Esophagus mucosa (tissue), 1 donor: ENCODE measurements at regions not wholly inside any gene's neighbourhood (a gene's known extent, or its start where the extent isn't known, plus 50 kb on each side); places are given as distances from the start of the nearest gene placed in this dataset.
A peak's percentile ranks its signal among the peaks of the same experiment; 100 is the strongest.
"Not testable (repeated sequence)": the region's sequence is repeated elsewhere in the genome, so short reads cannot be mapped to it uniquely, and the experiment has no call there.

Experiments used
- ATAC-seq: fragments of 200-7000 bp; cut with Tn5 transposase; one replicate; pipeline ENCODE4 v1.9.1; 2020
- donor health status: DM: yes; HTN: yes; CAD: no.

DNA sequence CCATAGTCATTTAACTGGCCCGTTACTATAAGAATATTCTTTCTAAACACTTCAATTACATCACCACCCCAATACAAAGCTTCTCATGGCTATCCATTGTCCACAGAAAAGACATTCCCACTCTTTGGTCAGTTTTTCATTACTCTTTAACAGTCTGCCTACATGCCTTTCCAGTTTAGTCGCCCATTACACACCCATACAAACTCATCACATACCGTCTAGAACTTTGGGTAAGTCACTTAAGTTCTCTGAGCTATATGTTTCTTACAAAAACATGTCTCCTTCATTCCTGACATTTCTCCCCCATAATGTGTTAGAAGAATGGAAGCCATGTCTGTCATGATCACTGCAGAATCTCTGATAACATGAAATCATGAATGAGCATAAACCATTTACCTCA lies 108.2 kb upstream of the STK17B start:
- no peak for ATAC-seq

DNA sequence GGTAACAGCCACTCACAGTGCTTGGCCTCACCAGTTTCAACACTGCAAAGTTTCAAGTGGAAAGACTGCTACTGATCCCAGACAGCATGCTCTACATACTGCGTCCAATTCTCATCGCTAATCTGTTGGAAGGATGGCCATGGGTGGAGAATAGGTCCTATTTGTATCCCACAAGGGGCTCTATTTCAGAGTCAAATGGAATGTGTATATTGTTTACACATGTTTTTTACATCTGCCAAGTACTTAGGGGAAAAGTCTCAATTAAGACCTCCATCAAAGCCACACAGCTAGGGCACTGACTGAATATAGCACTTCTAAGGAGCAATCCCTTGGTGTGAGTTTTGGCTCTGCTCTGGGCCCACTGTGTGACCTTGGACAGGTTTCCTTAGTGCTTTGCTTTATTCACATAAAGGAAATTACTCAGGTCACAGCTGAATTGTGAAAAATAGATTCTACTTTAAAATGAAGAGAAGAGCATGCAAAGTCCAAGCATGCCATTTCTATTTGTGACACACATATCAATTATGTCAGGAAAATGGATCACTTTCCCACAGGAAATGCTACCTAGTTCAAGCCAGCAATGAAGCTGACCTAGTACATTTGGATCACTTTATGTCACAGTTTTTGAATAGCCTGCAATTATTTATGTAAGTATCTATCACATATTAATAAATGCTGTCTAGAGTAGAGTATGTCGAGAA lies 112.9 kb upstream of the STK17B start:
- no peak for ATAC-seq

DNA sequence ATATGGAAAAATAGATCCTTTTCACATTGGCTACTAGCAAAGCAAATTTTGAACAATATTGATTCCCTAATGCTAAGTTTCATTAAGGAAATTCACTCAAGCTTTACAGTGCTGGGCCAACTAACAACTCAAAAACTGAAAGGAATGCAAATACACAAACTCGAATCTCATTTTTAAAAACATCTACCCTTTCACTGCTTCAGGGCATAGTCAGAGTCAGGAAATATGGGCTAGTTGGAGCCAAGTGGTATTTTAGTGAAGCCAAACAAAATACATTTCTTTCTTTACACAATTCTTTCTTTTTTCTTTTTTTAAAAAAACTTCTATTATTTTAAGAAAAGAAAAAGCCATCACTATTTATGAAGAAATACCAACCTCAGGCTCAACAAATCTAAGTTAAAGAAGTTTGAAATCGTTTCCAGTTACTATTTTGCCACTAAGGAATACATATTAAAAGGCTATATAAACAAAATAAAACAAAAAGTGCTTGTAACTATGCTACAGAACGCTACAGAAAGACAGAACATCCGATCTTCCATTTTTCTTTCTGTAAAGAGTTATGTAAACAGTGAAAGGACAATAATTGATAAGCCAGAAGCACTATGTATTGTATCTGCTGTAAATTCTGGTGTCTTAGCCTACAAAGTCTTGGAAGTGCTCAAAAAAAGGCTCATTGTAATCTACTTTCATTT lies 113.6 kb upstream of the STK17B start:
- no peak for ATAC-seq

DNA sequence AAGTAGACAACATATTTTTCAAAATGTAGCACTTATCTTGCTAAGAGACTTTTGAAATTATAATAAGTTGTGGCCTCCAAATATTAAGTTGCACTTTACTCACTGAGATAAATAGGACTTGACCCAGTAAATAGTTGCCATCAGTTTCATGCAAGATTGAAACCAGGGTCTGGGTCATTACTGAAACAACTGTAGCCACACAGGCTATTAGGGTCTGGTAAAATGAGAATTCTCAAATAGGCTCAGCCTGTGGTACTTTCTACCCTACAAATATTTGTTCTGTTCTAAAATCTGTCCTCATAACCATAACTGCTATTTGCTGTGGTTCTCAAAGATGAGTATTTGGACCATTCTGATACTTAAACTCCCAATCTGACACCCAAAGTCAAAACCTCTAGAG lies 115.4 kb upstream of the STK17B start:
- ATAC-seq = no peak

DNA sequence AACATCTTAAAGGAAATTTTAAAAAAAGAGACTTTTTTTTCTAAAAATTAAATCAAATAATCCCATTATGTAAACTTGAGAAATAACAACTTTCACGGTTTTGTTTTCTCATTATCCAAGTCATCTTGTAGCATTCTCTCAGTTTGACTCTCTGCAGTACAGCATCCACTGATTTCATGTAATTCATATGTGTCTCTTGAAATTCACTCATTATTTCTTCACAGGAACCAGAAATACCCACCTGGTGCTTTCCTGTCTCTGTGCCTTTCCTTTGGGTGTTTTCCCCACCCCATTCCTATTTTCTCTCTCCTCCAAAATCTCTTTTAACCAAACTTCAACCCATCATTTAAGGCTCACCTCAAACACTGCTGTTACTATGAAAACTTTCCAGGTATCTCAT lies 116.1 kb upstream of the STK17B start:
- ATAC-seq = no peak

DNA sequence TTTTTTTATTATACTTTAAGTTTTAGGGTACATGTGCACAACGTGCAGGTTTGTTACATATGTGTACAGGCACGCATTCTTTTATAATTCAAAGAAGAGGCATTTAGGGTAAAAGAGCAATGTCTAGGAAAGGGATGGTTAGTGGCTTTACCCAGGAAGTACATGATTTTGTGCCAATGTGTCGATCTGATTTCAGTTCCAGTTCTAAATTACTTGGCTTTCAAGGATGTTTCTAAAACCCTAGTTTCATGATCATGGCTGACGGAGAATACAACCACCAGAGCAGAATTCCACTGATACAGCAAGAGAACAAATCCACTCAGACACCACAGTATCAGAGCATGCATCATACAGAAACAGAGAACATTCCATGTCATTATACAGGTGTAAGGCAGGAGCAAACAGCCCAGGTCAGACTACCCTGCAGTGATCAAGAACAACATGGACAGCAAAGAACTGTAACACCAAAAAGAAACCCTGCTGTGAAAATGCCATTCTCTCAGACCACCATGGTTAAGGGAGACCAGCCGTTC lies 116.7 kb upstream of the STK17B start:
- ATAC-seq = no peak

DNA sequence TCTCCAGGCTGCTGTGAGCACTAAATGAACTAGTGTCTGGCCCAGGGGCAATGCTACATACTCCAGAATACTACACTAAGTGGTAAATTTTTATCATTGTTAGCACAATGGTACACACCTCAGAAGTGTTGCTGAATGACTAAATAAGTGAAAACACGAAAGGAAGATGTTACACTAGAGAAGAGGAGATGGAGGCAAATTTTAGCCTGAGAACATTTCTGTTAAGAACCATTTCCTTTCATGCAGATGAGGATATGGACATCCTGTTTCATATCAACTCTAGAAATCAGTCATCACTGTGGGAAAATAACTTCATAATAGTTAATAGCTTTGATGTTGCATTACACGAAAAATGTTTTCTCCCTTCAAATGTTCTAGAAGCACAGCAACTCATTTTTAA lies 117.6 kb upstream of the STK17B start:
- ATAC-seq = no peak

DNA sequence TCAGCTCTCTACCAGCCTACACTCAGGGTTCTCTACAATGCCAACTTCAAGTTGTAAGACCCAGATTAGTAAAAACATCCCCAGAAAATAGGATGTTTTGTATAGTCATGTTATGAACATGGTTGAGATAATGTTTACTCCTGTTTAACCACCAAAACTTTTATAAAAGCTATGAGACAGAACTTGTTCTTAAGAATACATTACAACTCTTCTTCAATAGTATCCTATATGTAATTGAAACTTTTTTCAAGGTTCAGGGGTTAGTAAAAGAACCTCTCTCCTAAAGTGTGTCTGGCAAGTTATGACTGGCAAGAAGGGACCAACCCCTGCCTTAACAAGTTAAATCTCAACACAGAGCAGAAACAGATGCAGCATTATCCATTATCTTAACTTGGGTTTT lies 118.8 kb upstream of the STK17B start:
- ATAC-seq = no peak

DNA sequence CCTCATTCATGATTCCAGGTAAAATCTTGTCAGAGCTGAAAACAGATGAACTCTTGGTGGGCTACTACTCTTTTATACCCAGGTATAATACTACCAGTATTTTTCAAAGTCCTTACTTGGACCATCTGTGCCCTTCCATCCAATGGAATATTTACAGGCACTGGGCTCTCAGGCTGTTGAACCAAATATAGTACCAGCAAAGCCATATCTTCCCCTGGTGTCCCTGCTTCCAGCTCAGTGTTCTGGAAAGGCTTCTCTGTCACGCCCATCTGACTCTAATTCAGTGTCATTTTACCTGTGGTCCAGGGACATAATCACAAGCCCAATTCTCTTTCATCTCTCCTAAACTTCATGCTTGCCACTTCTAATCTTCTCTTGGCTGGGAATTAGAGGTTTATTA lies 119.2 kb upstream of the STK17B start:
- ATAC-seq = no peak

DNA sequence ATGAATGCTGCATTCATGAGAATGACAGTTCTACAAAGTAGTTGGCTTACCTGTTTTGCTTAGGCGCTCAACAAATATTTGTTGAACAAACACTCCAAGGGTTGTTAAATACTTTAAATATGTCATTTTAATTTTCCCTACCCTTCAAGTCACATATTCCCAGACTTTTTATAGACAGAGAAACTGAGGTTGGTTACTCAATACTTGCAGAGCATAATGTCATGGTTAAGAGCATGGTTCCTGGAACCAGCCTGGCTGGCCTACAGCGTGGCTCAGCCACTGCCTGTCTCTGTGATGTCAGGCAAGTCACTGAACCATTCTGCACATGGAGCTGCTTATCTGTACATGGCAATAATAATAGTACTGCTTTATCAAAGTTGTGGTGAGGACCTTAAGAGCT lies 120.0 kb upstream of the STK17B start:
- ATAC-seq = peak; percentile 63

DNA sequence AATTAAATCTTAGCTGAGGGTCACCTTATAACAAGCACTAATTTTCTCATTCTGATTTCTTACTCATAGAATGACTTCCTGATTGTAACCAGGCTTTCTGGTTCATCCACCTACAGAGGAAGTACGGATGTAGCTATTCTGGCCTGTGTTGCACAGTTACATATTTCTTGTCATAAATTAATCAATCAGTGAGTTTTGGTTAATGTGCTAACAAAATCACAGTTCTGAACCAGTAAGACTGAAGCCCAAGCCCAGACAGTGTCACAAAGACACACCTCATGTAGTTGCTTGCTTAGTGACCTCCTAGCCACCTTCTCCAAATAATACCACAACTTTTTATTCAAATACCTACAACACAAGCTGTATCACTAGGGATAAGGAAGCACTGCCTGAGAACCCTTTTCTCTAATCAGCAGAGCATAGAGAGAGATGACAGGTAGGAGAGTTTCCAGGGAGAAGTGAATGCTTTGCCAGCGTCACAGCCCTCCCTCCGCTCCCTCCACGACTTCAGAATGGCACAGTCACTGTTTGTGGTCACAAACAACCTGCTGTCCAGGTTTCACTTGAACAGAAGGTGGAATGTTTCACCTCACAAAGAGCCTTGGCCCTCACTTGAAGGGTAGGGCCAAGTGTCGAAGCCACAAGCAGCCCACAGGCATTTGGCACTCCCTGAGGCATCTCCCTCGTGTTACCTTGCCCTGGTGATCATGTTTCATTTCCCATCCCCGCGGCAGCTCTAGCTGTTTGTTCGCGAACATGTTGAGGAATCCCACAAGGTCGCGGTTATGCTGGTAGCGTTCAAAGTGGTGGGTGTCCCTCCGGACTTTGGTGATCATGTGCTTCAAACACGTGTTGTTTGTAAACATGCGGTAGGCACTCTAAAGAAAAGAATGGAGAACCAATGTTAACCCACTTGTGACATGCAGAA lies 120.8 kb upstream of the STK17B start:
- peak; percentile 89 for ATAC-seq

DNA sequence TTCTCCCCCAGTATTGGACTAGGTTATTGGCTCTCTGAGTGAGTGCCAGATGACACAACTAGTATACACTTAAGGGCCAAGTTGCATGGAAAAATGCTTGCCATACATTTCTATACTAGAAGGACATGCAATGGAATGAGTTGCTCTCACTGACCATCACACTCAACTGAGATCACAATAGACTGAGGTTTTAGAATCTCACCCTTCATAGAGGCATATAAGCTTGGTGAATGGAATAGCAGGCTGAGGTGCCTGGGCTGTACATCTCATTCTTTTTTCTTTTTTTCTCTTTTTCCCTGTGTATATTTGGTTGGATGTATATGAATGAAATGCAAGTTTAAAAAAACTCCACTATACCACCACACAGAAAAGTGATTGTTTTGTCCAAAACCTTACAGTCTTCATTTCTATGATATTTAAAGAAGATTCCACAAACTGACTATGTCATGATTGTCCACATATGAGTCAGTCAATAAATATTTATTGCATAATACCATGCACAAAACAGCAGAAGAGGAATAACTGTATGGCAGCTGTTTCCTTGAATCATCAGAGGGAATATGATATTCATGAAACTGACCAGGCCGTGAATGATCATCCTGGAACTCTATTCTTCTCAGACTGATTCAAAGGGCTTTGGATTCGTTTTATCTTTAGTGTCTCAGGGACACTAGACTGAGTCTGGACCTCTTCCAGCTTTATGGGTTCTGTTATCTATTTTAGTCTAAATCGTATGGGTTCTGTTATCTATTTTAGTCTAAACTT lies 122.6 kb upstream of the STK17B start:
- peak; percentile 30 for ATAC-seq

DNA sequence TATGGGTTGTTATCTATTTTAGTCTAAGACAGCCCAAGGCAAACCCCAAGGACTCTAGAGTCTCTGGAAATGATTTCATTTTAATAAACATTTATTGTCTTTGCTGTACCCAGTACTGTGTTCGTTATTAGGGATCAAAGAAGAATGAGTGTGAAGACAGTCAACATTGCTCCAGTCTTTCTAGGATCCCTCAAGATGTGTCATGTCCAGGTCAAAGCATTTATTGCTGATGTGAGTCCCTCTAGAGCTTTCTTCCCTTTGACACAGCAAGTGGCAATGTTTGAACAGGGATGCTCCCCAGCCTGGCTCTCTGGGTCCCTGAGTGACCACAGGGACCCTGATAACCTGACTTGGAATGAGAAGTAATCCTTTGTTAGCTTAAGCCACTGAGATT lies 123.1 kb upstream of the STK17B start:
- ATAC-seq = no peak

DNA sequence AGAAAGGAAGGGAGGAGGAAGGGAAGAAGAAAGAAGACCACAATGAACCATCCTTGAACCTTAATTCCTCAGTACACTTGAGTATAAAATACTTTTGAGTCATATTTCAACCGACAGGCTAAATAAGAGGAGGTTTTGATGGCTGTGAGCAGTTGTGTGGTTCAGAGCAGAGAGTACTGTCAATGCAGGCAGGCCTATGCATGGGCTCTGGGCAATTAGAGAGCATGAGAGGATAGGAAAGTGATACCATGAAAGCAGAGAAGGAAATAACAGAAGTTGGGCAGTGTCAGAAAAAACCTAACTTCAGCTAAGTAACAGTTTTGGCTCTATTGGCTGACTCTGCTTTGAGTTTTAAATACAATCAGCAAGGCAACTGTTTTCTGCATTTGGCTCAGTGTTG lies 123.6 kb upstream of the STK17B start:
- no peak for ATAC-seq

DNA sequence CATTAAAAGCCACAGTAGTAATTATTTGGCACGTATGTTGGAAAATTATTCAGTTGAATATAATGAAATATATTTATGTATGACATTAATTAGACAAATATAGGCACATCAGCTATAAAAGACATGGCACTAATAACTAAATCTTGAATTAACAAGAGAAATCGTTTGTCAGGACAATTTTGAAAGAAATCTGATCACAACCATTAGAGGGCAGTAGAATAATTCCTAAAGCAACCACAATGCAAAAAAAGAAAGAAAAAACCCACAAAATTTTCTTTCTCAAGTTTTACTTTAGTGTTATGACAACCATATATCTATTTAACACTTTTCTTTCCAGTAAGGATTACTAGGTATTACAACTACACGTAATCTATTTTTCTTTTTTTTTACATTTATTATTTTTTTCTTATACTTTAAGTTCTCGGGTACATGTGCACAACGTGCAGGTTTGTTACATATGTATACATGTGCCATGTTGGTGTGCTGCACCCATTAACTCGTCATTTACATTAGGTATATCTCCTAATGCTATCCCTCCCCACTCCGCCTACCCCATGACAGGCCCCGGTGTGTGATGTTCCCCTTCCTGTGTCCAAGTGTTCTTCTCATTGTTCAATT lies 126.8 kb upstream of the STK17B start:
- not testable (repeated sequence) for ATAC-seq

DNA sequence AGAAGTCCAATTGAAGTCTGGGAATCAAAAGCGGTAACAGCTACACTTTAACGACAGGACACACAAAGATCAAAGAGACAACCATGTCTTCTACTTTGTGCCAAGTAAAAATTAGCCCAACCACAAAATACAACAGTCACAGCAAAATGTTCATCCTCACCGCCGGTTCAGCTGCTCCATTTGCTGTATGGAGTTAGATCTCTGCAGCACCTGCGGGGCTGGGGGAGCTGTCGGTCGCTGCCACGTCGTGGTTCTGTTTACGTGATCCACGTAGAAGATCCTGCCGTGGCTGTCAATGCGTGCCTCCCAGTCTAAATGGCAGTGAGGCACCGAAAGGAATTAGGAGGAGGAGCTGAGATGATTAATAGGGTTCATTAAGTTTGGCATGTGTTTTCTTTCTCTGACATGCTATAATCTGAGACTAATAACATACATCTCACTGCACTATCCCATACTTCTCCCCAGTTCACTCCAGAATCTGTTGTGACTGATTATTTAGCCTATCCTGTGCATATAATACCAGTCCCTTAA lies 136.5 kb upstream of the STK17B start:
- no peak for ATAC-seq

DNA sequence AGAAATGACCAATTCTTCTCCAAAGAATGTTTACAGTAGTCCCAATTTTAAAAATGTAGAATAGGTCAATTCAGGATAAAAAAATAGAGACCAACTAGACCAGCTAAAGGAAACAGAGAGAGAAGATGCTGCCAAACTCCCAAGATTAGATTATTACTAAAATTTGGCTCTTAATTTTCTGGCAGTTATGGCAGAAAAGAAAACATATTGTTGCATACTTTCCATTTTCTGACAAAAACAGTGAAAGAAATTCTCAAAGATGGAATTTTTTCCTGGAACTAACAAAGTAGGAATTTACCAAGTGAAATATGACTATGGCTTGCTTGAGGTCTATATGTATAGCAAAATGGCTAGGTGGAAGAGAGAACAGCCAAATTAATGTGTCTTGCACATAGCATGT lies 138.3 kb upstream of the STK17B start:
- no peak for ATAC-seq

DNA sequence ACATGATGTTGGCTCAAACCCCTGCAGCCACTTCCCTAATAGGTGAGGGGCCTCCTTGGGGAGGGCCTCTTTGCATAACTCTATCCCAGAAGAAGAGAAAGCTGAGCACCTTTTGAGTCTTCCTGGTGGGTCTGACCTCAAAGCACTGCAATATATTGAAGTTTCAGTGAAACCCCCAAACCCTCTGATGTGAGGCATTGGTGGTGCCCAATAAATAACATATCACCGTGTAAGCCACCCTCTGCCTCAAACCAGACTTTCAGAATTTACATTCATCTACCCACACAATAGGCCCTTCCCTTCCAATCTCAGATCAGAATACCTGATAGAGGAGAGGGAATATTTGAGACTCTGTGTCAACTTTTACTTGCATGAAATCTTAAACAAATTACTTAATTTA lies 142.8 kb upstream of the STK17B start:
- no peak for ATAC-seq

DNA sequence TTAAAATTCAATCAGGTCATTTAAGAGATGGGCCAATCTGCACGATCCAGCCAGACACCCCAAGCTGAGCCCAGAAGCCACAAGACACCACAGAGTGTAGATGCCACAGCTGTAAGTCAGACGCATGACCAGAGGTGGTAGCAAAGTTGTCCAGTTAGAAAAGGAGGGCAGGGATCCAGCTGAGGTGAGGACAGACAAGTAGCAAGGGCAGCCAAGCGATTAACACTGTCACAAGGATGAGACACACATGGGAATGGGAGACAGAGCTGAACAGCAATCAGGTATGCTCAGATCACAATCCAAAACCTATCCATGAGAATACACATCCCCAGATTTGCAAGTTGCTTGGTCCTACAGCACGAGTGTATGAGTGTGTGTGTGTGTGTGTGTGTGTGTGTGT lies 143.4 kb upstream of the STK17B start:
- no peak for ATAC-seq

DNA sequence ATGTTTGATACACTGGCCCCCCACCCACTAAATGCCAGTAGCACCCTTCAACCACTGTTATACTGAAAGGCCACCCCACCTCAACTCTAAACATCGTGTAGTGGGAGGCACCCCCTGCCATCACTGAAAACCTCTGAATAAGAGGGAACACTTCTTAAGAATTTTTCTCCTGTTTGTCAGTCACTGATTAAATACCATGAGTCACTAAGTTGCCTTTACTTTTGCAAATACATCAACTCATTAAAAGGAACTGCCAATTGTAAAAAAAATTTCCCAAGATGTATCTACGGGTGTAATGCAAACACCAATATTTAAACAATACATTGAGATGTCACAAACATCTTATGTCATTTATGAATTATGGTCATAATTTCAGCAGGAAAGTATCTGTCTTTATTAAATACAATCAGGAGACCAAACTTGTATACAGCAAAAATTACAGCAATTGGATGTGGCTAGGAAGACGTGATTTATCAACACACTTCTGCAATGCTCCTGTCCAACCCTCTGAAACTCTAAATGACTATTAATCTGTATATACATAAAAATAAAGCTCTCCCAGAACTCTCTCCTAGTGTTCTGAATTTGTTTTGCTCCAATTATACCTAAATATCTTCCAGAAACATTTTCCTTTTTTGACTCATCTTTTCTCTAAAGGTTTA lies 144.1 kb upstream of the STK17B start:
- ATAC-seq = no peak

DNA sequence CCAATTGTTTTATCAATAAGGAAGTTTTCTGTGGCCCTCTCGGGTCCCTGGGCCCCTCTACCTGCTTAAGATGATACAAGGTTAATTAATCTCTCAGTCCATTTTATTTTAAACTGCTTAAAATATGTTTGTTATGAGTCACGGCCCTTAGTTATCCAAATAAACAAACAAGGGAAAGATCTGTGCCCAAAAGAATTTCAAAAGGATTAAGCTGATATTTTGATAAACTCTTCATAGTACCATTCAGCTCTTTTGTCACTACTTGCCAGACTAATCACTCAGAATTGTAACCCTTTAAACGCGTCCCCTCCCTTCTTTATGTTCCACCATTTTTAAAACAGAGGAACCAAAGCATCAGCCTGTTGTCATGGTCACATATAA lies 144.7 kb upstream of the STK17B start:
- ATAC-seq = no peak
